IMR-90 (cell line): ENCODE measurements at regions not wholly inside any gene's neighbourhood (a gene's known extent, or its start where the extent isn't known, plus 50 kb on each side); places are given as distances from the start of the nearest gene placed in this dataset.

ENCODE experiments used
- ATAC-seq: fragments of 200-7000 bp; cut with Tn5 transposase; 2 replicates; pipeline ENCODE4 v1.9.1; 2020; ENCODE audit warnings: low read depth, mild to moderate bottlenecking, moderate library complexity
- BruUV-seq: library from RNA; stranded (reverse); fragments of 400-500 nt; replicated peaks from 2 replicates; lab custom pipeline; 2021; lab: Mats Ljungman, UMichigan
- CTCF ChIA-PET: fragments of 300-600 bp; formaldehyde crosslinking; extraction: SDS; loops from one replicate; lab custom pipeline; 2021; ENCODE audit warnings: antibody characterized with exemption; lab: Yijun Ruan, JAX
- POLR2A ChIA-PET: fragments of 300-600 bp; sonication (Branson Sonifier 250); formaldehyde crosslinking; loops from one replicate; lab custom pipeline; 2022; ENCODE audit warnings: antibody characterized with exemption; ENCODE audit not compliant: unreplicated experiment; lab: Charles Lee
- DNase-seq: peaks from one replicate; pipeline ENCODE4 v3.0.0; 2013
- H2AFZ ChIP-seq: replicated peaks from 2 replicates; pipeline ENCODE3; 2013; ENCODE audit warnings: low read length, mild to moderate bottlenecking; ENCODE audit not compliant: poor library complexity
- H2AK5ac ChIP-seq: 2 replicates; pipeline ENCODE4 v1.6.1; 2013; ENCODE audit warnings: low read depth, low read length, inconsistent platforms
- H2AK9ac ChIP-seq: replicated peaks from 2 replicates; pipeline ENCODE3; 2013; ENCODE audit warnings: mild to moderate bottlenecking, low read depth, low read length, moderate library complexity; ENCODE audit not compliant: poor library complexity
- H2BK120ac ChIP-seq: 2 replicates; pipeline ENCODE4 v1.6.1; 2013; ENCODE audit warnings: low read depth, low read length, inconsistent platforms
- H2BK15ac ChIP-seq: 3 replicates; pipeline ENCODE4 v1.6.1; 2013; ENCODE audit warnings: low read depth, low read length, inconsistent platforms
- H2BK20ac ChIP-seq: 2 replicates; pipeline ENCODE4 v1.6.1; 2013; ENCODE audit warnings: low read depth, mild to moderate bottlenecking, inconsistent platforms, low read length, moderate library complexity
- H2BK5ac ChIP-seq: 2 replicates; pipeline ENCODE4 v1.6.1; 2013; ENCODE audit warnings: mild to moderate bottlenecking, low read depth, low read length, inconsistent platforms; ENCODE audit not compliant: poor library complexity, severe bottlenecking
- H3K14ac ChIP-seq: replicated peaks from 2 replicates; pipeline ENCODE4 v1.6.1; 2013; ENCODE audit warnings: low read depth, low read length, inconsistent platforms
- H3K18ac ChIP-seq: 2 replicates; pipeline ENCODE4 v1.6.1; 2013; ENCODE audit warnings: low read depth, low read length, control low read depth
- H3K23ac ChIP-seq: 2 replicates; pipeline ENCODE4 v1.6.1; 2013; ENCODE audit warnings: low read depth, low read length, inconsistent platforms
- H3K27ac ChIP-seq: 2 replicates; pipeline ENCODE4 v1.5.1; 2013; ENCODE audit warnings: mild to moderate bottlenecking, control low read depth, low read length; ENCODE audit not compliant: insufficient read depth
- H3K27me3 ChIP-seq: 2 replicates; pipeline ENCODE4 v1.6.1; 2013; ENCODE audit warnings: low read length; ENCODE audit not compliant: control insufficient read depth, insufficient read depth
- H3K36me3 ChIP-seq: 2 replicates; pipeline ENCODE4 v1.6.1; 2013; ENCODE audit warnings: low read length, mixed read lengths; ENCODE audit not compliant: control insufficient read depth, insufficient read depth
- H3K4ac ChIP-seq: 2 replicates; pipeline ENCODE4 v1.6.1; 2013; ENCODE audit warnings: low read depth, low read length, inconsistent platforms
- H3K4me1 ChIP-seq: 2 replicates; pipeline ENCODE4 v1.6.1; 2013; ENCODE audit warnings: low read length, mixed read lengths; ENCODE audit not compliant: control insufficient read depth, insufficient read depth
- H3K4me2 ChIP-seq: 2 replicates; pipeline ENCODE4 v1.6.1; 2013; ENCODE audit warnings: low read depth, mild to moderate bottlenecking, control low read depth, low read length, moderate library complexity
- H3K4me3 ChIP-seq: 2 replicates; pipeline ENCODE4 v1.5.1; 2013; ENCODE audit warnings: low read depth, mild to moderate bottlenecking, control low read depth, low read length, moderate library complexity; ENCODE audit not compliant: insufficient read depth
- H3K56ac ChIP-seq: 2 replicates; pipeline ENCODE4 v1.6.1; 2013; ENCODE audit warnings: low read length, inconsistent platforms; ENCODE audit not compliant: insufficient read depth; ENCODE audit errors: extremely low read depth
- H3K79me1 ChIP-seq, 2 experiments: 2 replicates each; pipeline ENCODE4 v1.6.1; 2013; ENCODE audit warnings: low read length in 2 of 2, inconsistent platforms in 1 of 2, low read depth in 1 of 2
- H3K9ac ChIP-seq: 2 replicates; pipeline ENCODE4 v1.6.1; 2013; ENCODE audit warnings: low read depth, low read length, control low read depth
- H3K9me1 ChIP-seq: 2 replicates; pipeline ENCODE4 v1.6.1; 2013; ENCODE audit warnings: low read length, inconsistent platforms; ENCODE audit not compliant: insufficient read depth
- H3K9me3 ChIP-seq: 2 replicates; pipeline ENCODE4 v1.6.1; 2013; ENCODE audit warnings: low read length; ENCODE audit not compliant: control insufficient read depth, insufficient read depth
- H4K20me1 ChIP-seq: 2 replicates; pipeline ENCODE4 v1.6.1; 2013; ENCODE audit warnings: low read length, inconsistent platforms; ENCODE audit not compliant: insufficient read depth
- H4K5ac ChIP-seq: 2 replicates; pipeline ENCODE4 v1.6.1; 2013; ENCODE audit warnings: mild to moderate bottlenecking, low read depth, low read length, control low read depth
- H4K8ac ChIP-seq, 2 experiments: 2 replicates each; pipeline ENCODE4 v1.6.1; 2013; ENCODE audit warnings: low read depth in 2 of 2, low read length in 2 of 2, control low read depth in 1 of 2, inconsistent platforms in 1 of 2
- H4K91ac ChIP-seq: 2 replicates; pipeline ENCODE4 v1.6.1; 2013; ENCODE audit warnings: low read depth, low read length, inconsistent platforms; ENCODE audit not compliant: insufficient read depth
- CTCF ChIP-seq: conservative IDR thresholded peaks from 2 replicates; pipeline ENCODE4 v1.5.1; 2012; ENCODE audit warnings: mild to moderate bottlenecking, low read depth, low read length, improper control_type of control experiment
- ELK1 ChIP-seq: fragments of 150-350 bp; IDR thresholded peaks from 2 replicates; pipeline ENCODE4 v1.6.1; 2016; ENCODE audit warnings: low read depth, mild to moderate bottlenecking, low read length, moderate library complexity, borderline replicate concordance
- FOS ChIP-seq: fragments of 150-350 bp; IDR thresholded peaks from 2 replicates; pipeline ENCODE4 v1.6.1; 2016; ENCODE audit warnings: low read depth, low read length
- NFE2L2 ChIP-seq: fragments of 150-350 bp; IDR thresholded peaks from 2 replicates; pipeline ENCODE4 v1.6.1; 2016; ENCODE audit warnings: low read depth, mild to moderate bottlenecking, low read length
- WGBS, 2 experiments: methylation state at CpG; one replicate each; pipeline versions ENCODE4 v1.1.5 to v1.1.7; 2013; ENCODE audit warnings: missing lambda C conversion rate in 2 of 2; ENCODE audit not compliant: insufficient read length in 1 of 2; ENCODE audit errors: extremely low coverage in 2 of 2; 5-methylcytosine and 5-hydroxymethylcytosine counted together
- dilution Hi-C: fragments of 300-500 bp; cut with HindIII; formaldehyde crosslinking; loops from one replicate; pipeline ENCODE4 v1.14.3; 2018; ENCODE audit warnings: low sequenced_read_pairs; ENCODE audit not compliant: unreplicated experiment
- in situ Hi-C: fragments of 300-500 bp; cut with MboI; formaldehyde crosslinking; loops from 3 replicates; pipeline ENCODE4 v1.14.3; 2019; ENCODE audit warnings: low sequenced_read_pairs, inconsistent platforms, mixed read lengths
- intact Hi-C: fragments of 100-400 bp; cut with micrococcal nuclease; formaldehyde crosslinking; loops from 2 replicates; pipeline ENCODE4 v1.10.0; 2022

GRCh38 chr3:84175449-84175848, 783.3 kb upstream of the CADM2 start:
- in situ Hi-C loops = no loop called here
- CTCF ChIA-PET = no interaction called here

More at GRCh38 chr3:84175449-84175848, 783.3 kb upstream of the CADM2 start:
- H4K91ac ChIP-seq = no peak overlapping the region
- H2BK15ac ChIP-seq = no peak overlapping the region
- no peak overlapping the region for H4K5ac ChIP-seq
- no peak overlapping the region for H2AK5ac ChIP-seq
- H3K4me2 ChIP-seq = no peak overlapping the region
- no peak overlapping the region for H2AFZ ChIP-seq
- intact Hi-C loops = no loop called here
- H2BK5ac ChIP-seq = no peak overlapping the region
- POLR2A ChIA-PET = no interaction called here
- no peak overlapping the region for H3K4ac ChIP-seq
- no peak for DNase-seq
- no peak for ATAC-seq
- BruUV-seq = no TSS peak
- no peak overlapping the region for H3K9ac ChIP-seq
- H4K20me1 ChIP-seq = no peaks in the 10 kb centered on the region
- no peaks in the 10 kb centered on the region for H3K4me1 ChIP-seq
- H3K4me3 ChIP-seq = no peak overlapping the region
- H2BK20ac ChIP-seq = no peak overlapping the region
- H3K56ac ChIP-seq = no peak overlapping the region
- no peaks in the 10 kb centered on the region for H3K79me1 ChIP-seq
- H3K23ac ChIP-seq = no peak overlapping the region
- H2AK9ac ChIP-seq = no peak overlapping the region
- H2BK120ac ChIP-seq = no peak overlapping the region
- H3K14ac ChIP-seq = no peak overlapping the region
- H3K27me3 ChIP-seq = no peaks in the 10 kb centered on the region
- H3K18ac ChIP-seq = no peak overlapping the region
- no peak for TF ChIP-seq CTCF
- no peak for TF ChIP-seq FOS
- no peak for TF ChIP-seq ELK1
- TF ChIP-seq NFE2L2 = no peak
- dilution Hi-C loops = no loop called here
- H3K36me3 ChIP-seq = no peaks in the 10 kb centered on the region
- no peaks in the 10 kb centered on the region for H3K9me3 ChIP-seq
- H3K9me1 ChIP-seq = no peaks in the 10 kb centered on the region
- WGBS, 2 experiments = no CpG with 5 or more reads among the region's 5 CpGs
- H3K27ac ChIP-seq = no peak overlapping the region
- H4K8ac ChIP-seq = no peak overlapping the region
